ENCODE measurements at regions not wholly inside any gene's neighbourhood (a gene's known extent, or its start where the extent isn't known, plus 50 kb on each side); places are given as distances from the start of the nearest gene placed in this dataset.

- TF ChIP-seq ZNF138 (tag by site-specific recombination; IDR thresholded peaks at IDR 0.05; ENCODE audit: borderline replicate concordance) (no peak), ZFP41 (tag by site-specific recombination; IDR thresholded peaks at IDR 0.05; ENCODE audit: borderline replicate concordance) (no peak), BCL11A (tag by site-specific recombination; IDR thresholded peaks at IDR 0.05; ENCODE audit: low read depth) (no peak), ZNF274 (IDR thresholded peaks at IDR 0.05; ENCODE audit: low read length) (no peak), ZNF274 (tag by site-specific recombination; IDR thresholded peaks at IDR 0.05; ENCODE audit: borderline replicate concordance) (no peak), CTCF (tag by site-specific recombination; IDR thresholded peaks at IDR 0.05) (no peak), ZNF132 (tag by site-specific recombination; IDR thresholded peaks at IDR 0.05; ENCODE audit: borderline replicate concordance) (no peak), ZNF596 (tag by site-specific recombination; IDR thresholded peaks at IDR 0.05) (no peak), YY1 (tag by site-specific recombination; IDR thresholded peaks at IDR 0.05) (no peak), ZBTB44 (tag by site-specific recombination; IDR thresholded peaks at IDR 0.05) (no peak), BCL6B (tag by site-specific recombination; IDR thresholded peaks at IDR 0.05) (no peak), ZXDB (tag by site-specific recombination; IDR thresholded peaks at IDR 0.05) (no peak), KLF9 (tag by site-specific recombination; IDR thresholded peaks at IDR 0.05; ENCODE audit: low read depth) (no peak), ZFP37 (tag by site-specific recombination; IDR thresholded peaks at IDR 0.05) (no peak)
Observed at GRCh38 chr15:99441444-99441800, 124.4 kb upstream of the MEF2A start.

Measured in HEK293 (cell line).